Heart left ventricle (tissue), 16 donors: ENCODE measurements at regions not wholly inside any gene's neighbourhood (a gene's known extent, or its start where the extent isn't known, plus 50 kb on each side); places are given as distances from the start of the nearest gene placed in this dataset.
A peak's percentile ranks its signal among the peaks of the same experiment; 100 is the strongest.

Source experiments
- ATAC-seq, 4 donors: fragments of 200-7000 bp; cut with Tn5 transposase; one replicate each; pipeline ENCODE4 v1.9.1; 2020 to 2022; ENCODE audit warnings: moderate library complexity in 4 of 4, mild to moderate bottlenecking in 3 of 4, moderate number of reproducible peaks in 1 of 4
- DNase-seq, 5 donors: peaks; one replicate each; pipeline ENCODE4 v3.0.0-alpha.2; 2020
- H3K27ac ChIP-seq, 12 donors: fragments of 200-600 bp; sonication (generic) in 4 of 12; one replicate each; pipeline versions ENCODE4 v1.5.0 to v1.8.0; 2016 to 2022; ENCODE audit warnings: mild to moderate bottlenecking in 2 of 12
- H3K27me3 ChIP-seq, 9 donors: fragments of 200-600 bp; sonication (generic) in 2 of 9; one replicate each; pipeline versions ENCODE4 v1.5.1 to v1.8.0; 2016 to 2022; ENCODE audit warnings: mild to moderate bottlenecking in 3 of 9
- H3K36me3 ChIP-seq, 9 donors: fragments of 200-600 bp; sonication (generic) in 2 of 9; one replicate each; pipeline versions ENCODE4 v1.5.0 to v1.8.0; 2018 to 2022; ENCODE audit warnings: mild to moderate bottlenecking in 2 of 9
- H3K4me1 ChIP-seq, 12 donors: fragments of 200-600 bp; sonication (generic) in 4 of 12; one replicate each; pipeline versions ENCODE4 v1.5.0 to v1.8.0; 2016 to 2022; ENCODE audit warnings: mild to moderate bottlenecking in 3 of 12
- H3K4me3 ChIP-seq, 12 donors: fragments of 200-600 bp; sonication (generic) in 4 of 12; one replicate each; pipeline versions ENCODE4 v1.5.0 to v1.8.0; 2017 to 2022; ENCODE audit warnings: mild to moderate bottlenecking in 9 of 12, moderate library complexity in 4 of 12
- H3K9me3 ChIP-seq, 12 donors: fragments of 200-600 bp; sonication (generic) in 4 of 12; one replicate each; pipeline versions ENCODE4 v1.5.0 to v1.8.0; 2016 to 2022; ENCODE audit warnings: mild to moderate bottlenecking in 1 of 12
- CTCF ChIP-seq, 12 donors: fragments of 200-600 bp; sonication (generic) in 4 of 12; IDR thresholded peaks; one replicate each; pipeline versions ENCODE4 v1.5.0 to v1.8.0; 2018 to 2022; ENCODE audit warnings: antibody characterized with exemption in 12 of 12, mild to moderate bottlenecking in 5 of 12
- POLR2A ChIP-seq, 2 donors: fragments of 450-650 bp; IDR thresholded peaks; one replicate each; pipeline ENCODE4 v1.6.1; 2017; ENCODE audit warnings: antibody characterized with exemption in 2 of 2, mild to moderate bottlenecking in 2 of 2, moderate library complexity in 2 of 2
- WGBS, 4 donors: extraction: QIAGEN DNeasy Blood & Tissue Kit in 2 of 4; methylation state at CpG; one replicate each; pipeline versions ENCODE4 v1.1.5 to v1.1.7; 2013 to 2018; 5-methylcytosine and 5-hydroxymethylcytosine counted together
- intact Hi-C, 10 donors: fragments of 100-400 bp; cut with DNase I; formaldehyde crosslinking; loops; one replicate each; pipeline versions ENCODE4 v1.11.1 to v1.14.2; 2022
- donor health status: ischemic (EF 13 %, LVEDD 7.1; RV severe dilation, severe dysfunction).
- donor health status: healthy with polysubstance abuse.
- donor health status: DM: no; HTN: yes; CAD: no.
- donor health status: DM: no; HTN: no; CAD: no.
- donor health status: ischemic (EF 25% LVEDD 6.9; RV normal size, moderate dysfunction).
- donor health status: ischemic (EF 25% LVEDD 5.7; RV mildly dilated, moderate dysfunction).
- donor health status: healthy.
- donor health status: DM: yes; HTN: yes; CAD: no.
- donor health status: ischemic (EF 35%, LVEDD 5.7; RV mildly dilated, moderate dysfunction).
- donor health status: nonischemic (EF 11% LVEDD 7.7; RV severe dilation, severe dysfunction).
- donor health status: DM: yes; HTN: yes; CAD: no.
- donor health status: PGD.
- donor health status: ischemic (EF 29% LVEDD 5.4; RV normal size, mild dysfunction).
- donor health status: nonischemic (EF 23%, LVEDD 6.1; RV moderate dilation, normal function).

GRCh38 chr12:93136253-93137055, 207.4 kb upstream of the EEA1 start:
- Histone ChIP-seq H3K27me3 (no peaks in the 10 kb centered on the region), H3K4me1 (peaks cover 0 to 40% (median 10%) of the 10 kb centered on the region in 12 donors), H3K36me3 (no peaks in the 10 kb centered on the region), H3K9me3 (no peaks in the 10 kb centered on the region), H3K4me3 (no peak overlapping the region), H3K27ac (peak overlapping the region in 2 of 12 donors; percentile 1 to 63)
- DNase-seq (no peak), ATAC-seq (no peak)
- intact Hi-C loops, result loop anchor here in 2 of 10 donors (5.0 to 10.0 kb wide), 2 partner anchors 36 to 158 kb away; no protein-coding TSS in a partner anchor
- WGBS, 4 donors, result 82 to 88% (median 85%) methylated on average over 6 of the region's 6 CpGs
- no peak for TF ChIP-seq CTCF (IDR thresholded peaks at IDR 0.05)
- no peak for TF ChIP-seq POLR2A (IDR thresholded peaks at IDR 0.05)

- no peak for TF ChIP-seq POLR2A (IDR thresholded peaks at IDR 0.05)
- no peak for TF ChIP-seq CTCF (IDR thresholded peaks at IDR 0.05)
- Histone ChIP-seq H3K4me3 (no peak overlapping the region), H3K4me1 (peaks cover 0 to 40% (median 10%) of the 10 kb centered on the region in 12 donors), H3K27ac (peak overlapping the region in 8 of 12 donors; percentile 23 to 61 (median 32)), H3K36me3 (no peaks in the 10 kb centered on the region), H3K27me3 (no peaks in the 10 kb centered on the region), H3K9me3 (no peaks in the 10 kb centered on the region)
- 70 to 86% (median 76%) methylated on average over 6 of the region's 6 CpGs for WGBS, 4 donors
- intact Hi-C loops, result loop anchor here in 2 of 10 donors (5.0 to 10.0 kb wide), 2 partner anchors 34 to 157 kb away; no protein-coding TSS in a partner anchor
- DNase-seq (no peak), ATAC-seq (peak; percentile 39 to 79 (median 51))
These were observed 208.8 kb upstream of the EEA1 start for GRCh38 chr12:93137656-93138612.

GRCh38 chr12:93139028-93139665, 210.1 kb upstream of the EEA1 start:
- Histone ChIP-seq H3K4me1 (peaks cover 0 to 40% (median 10%) of the 10 kb centered on the region in 12 donors), H3K27ac (peak overlapping the region in 1 of 12 donors; percentile 32), H3K4me3 (no peak overlapping the region), H3K27me3 (no peaks in the 10 kb centered on the region), H3K9me3 (no peaks in the 10 kb centered on the region), H3K36me3 (no peaks in the 10 kb centered on the region)
- intact Hi-C loops, result loop anchor here in 2 of 10 donors (5.0 to 10.0 kb wide), 2 partner anchors 33 to 156 kb away; no protein-coding TSS in a partner anchor
- ATAC-seq (peak in 1 of 4 donors; percentile 35), DNase-seq (no peak)
- TF ChIP-seq POLR2A (IDR thresholded peaks at IDR 0.05) (no peak), CTCF (IDR thresholded peaks at IDR 0.05) (no peak)
- 79 to 96% (median 94%) methylated on average over 1 of the region's 1 CpG for WGBS, 4 donors
